ENCODE measurements at regions not wholly inside any gene's neighbourhood (a gene's known extent, or its start where the extent isn't known, plus 50 kb on each side); places are given as distances from the start of the nearest gene placed in this dataset.

DNA sequence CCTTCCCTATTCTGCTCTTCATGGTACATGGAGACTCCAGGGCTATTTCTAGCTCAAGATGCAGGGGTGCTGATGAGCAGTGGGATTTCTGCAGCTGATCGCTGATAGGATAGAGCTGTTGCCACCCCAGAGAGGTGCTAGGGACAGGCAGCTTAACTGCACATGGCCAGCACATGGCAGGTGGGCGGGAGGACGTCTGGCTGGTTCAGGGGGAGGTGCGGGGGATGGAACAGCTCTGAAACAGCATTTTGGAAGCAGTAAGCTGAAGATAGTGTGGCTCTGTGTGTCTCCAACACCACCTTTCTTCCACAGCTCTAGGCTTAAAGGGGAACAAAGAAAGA lies 151.9 kb upstream of the PELI1 start:
- TF ChIP-seq, protein P1, sequence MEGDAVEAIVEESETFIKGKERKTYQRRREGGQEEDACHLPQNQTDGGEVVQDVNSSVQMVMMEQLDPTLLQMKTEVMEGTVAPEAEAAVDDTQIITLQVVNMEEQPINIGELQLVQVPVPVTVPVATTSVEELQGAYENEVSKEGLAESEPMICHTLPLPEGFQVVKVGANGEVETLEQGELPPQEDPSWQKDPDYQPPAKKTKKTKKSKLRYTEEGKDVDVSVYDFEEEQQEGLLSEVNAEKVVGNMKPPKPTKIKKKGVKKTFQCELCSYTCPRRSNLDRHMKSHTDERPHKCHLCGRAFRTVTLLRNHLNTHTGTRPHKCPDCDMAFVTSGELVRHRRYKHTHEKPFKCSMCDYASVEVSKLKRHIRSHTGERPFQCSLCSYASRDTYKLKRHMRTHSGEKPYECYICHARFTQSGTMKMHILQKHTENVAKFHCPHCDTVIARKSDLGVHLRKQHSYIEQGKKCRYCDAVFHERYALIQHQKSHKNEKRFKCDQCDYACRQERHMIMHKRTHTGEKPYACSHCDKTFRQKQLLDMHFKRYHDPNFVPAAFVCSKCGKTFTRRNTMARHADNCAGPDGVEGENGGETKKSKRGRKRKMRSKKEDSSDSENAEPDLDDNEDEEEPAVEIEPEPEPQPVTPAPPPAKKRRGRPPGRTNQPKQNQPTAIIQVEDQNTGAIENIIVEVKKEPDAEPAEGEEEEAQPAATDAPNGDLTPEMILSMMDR (IDR thresholded peaks at IDR 0.05): no peak
- TF ChIP-seq POLR2A (IDR thresholded peaks at IDR 0.05) (no peak), EP300 (IDR thresholded peaks at IDR 0.05) (no peak)
